ENCODE measurements at regions not wholly inside any gene's neighbourhood (a gene's known extent, or its start where the extent isn't known, plus 50 kb on each side); places are given as distances from the start of the nearest gene placed in this dataset.

GRCh38 chr6:19757036-19757435 is 80.1 kb upstream of the ID4 start:
- no peak overlapping the region for H3K9ac ChIP-seq (replicated peaks; ENCODE audit: extremely low read depth, insufficient read depth, low read length)
- no peaks in the 10 kb centered on the region for H3K9me3 ChIP-seq (replicated peaks; ENCODE audit: control insufficient read depth, insufficient read depth, low read length)
- TF ChIP-seq POLR2A (IDR thresholded peaks at IDR 0.05; ENCODE audit: low read depth, low read length) (no peak), JUN (IDR thresholded peaks at IDR 0.05; ENCODE audit: borderline replicate concordance, insufficient read depth, insufficient read length, low read depth) (no peak), MYC (IDR thresholded peaks at IDR 0.05; ENCODE audit: low read depth, low read length) (no peak), GATA2 (IDR thresholded peaks at IDR 0.05; ENCODE audit: insufficient read depth, insufficient read length, low read depth, low read length) (no peak), POLR2AphosphoS5 (IDR thresholded peaks at IDR 0.05; ENCODE audit: insufficient read depth, low read depth, low read length) (no peak), EZH2 (IDR thresholded peaks at IDR 0.05; ENCODE audit: borderline replicate concordance, low read depth, low read length, severe bottlenecking) (no peak), FOS (IDR thresholded peaks at IDR 0.05; ENCODE audit: borderline replicate concordance, insufficient read depth, low read length) (no peak)
- TF ChIP-seq, protein P1, sequence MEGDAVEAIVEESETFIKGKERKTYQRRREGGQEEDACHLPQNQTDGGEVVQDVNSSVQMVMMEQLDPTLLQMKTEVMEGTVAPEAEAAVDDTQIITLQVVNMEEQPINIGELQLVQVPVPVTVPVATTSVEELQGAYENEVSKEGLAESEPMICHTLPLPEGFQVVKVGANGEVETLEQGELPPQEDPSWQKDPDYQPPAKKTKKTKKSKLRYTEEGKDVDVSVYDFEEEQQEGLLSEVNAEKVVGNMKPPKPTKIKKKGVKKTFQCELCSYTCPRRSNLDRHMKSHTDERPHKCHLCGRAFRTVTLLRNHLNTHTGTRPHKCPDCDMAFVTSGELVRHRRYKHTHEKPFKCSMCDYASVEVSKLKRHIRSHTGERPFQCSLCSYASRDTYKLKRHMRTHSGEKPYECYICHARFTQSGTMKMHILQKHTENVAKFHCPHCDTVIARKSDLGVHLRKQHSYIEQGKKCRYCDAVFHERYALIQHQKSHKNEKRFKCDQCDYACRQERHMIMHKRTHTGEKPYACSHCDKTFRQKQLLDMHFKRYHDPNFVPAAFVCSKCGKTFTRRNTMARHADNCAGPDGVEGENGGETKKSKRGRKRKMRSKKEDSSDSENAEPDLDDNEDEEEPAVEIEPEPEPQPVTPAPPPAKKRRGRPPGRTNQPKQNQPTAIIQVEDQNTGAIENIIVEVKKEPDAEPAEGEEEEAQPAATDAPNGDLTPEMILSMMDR (IDR thresholded peaks at IDR 0.05; ENCODE audit: extremely low read depth in 1 of 2, insufficient read depth in 1 of 2, low read depth in 1 of 2, low read length in 2 of 2), result no peak
- TF ChIP-seq, protein P2, sequence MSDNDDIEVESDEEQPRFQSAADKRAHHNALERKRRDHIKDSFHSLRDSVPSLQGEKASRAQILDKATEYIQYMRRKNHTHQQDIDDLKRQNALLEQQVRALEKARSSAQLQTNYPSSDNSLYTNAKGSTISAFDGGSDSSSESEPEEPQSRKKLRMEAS (IDR thresholded peaks at IDR 0.05; ENCODE audit: insufficient read depth, insufficient read length), result no peak
- ChIA-PET POLR2A (no interaction called here), CTCF (no interaction called here)
- BruUV-seq (replicated peaks), result no TSS peak
- H3K4me1 ChIP-seq (ENCODE audit: control insufficient read depth, extremely low read depth, insufficient read depth, low read length), result no peaks in the 10 kb centered on the region
- H2AFZ ChIP-seq (ENCODE audit: low read depth, low read length), result no peak overlapping the region
- H3K27ac ChIP-seq (ENCODE audit: insufficient read depth, low read depth, low read length), result no peak overlapping the region
- no peaks in the 10 kb centered on the region for H4K20me1 ChIP-seq (replicated peaks; ENCODE audit: control insufficient read depth, extremely low read depth, insufficient read depth, low read length)
- H3K79me2 ChIP-seq (ENCODE audit: control insufficient read depth, insufficient read depth, low read length), result no peaks in the 10 kb centered on the region
- no peaks in the 10 kb centered on the region for H3K9me1 ChIP-seq (replicated peaks; ENCODE audit: control insufficient read depth, extremely low read depth, insufficient read depth, low read length)
- no peak overlapping the region for H3K4me2 ChIP-seq (ENCODE audit: insufficient read depth, low read length)
- FAIRE-seq (no peak), DNase-seq (ENCODE audit: low read depth, low spot score) (no peak)
- no peak overlapping the region for H3K4me3 ChIP-seq (replicated peaks in 1 of 3; ENCODE audit: insufficient read depth in 1 of 3, low read depth in 1 of 3, low read length in 3 of 3)
- H3K27me3 ChIP-seq (ENCODE audit: control insufficient read depth in 2 of 2, insufficient read depth in 2 of 2, low read length in 2 of 2), result no peaks in the 10 kb centered on the region
- intact Hi-C loops (cut with micrococcal nuclease) (no loop called here), dilution Hi-C loops (cut with MboI; ENCODE audit: extremely low pct_ligation_motif_present, low sequenced_read_pairs) (no loop called here)
- H3K36me3 ChIP-seq (ENCODE audit: control insufficient read depth in 2 of 2, extremely low read depth in 1 of 2, insufficient read depth in 2 of 2, low read length in 2 of 2), result no peaks in the 10 kb centered on the region

All from endothelial cell of umbilical vein (primary cell).